Tibial nerve (tissue), 3 donors: ENCODE measurements at regions not wholly inside any gene's neighbourhood (a gene's known extent, or its start where the extent isn't known, plus 50 kb on each side); places are given as distances from the start of the nearest gene placed in this dataset.

Experiments
- POLR2A ChIP-seq, 2 donors: fragments of 450-650 bp; IDR thresholded peaks; one replicate each; pipeline ENCODE4 v1.6.1; 2017; ENCODE audit warnings: antibody characterized with exemption in 2 of 2, mild to moderate bottlenecking in 2 of 2, moderate library complexity in 2 of 2
- TF ChIP-seq, protein P1 (sequence below), 5 experiments: fragments of 200-600 bp in 3 of 5; fragments of 450-650 bp in 2 of 5; sonication (generic) in 3 of 5; IDR thresholded peaks; one replicate each; pipeline ENCODE4 v1.5.1; 2016 to 2019; ENCODE audit warnings: antibody characterized with exemption in 5 of 5, mild to moderate bottlenecking in 3 of 5, moderate library complexity in 2 of 5

DNA sequence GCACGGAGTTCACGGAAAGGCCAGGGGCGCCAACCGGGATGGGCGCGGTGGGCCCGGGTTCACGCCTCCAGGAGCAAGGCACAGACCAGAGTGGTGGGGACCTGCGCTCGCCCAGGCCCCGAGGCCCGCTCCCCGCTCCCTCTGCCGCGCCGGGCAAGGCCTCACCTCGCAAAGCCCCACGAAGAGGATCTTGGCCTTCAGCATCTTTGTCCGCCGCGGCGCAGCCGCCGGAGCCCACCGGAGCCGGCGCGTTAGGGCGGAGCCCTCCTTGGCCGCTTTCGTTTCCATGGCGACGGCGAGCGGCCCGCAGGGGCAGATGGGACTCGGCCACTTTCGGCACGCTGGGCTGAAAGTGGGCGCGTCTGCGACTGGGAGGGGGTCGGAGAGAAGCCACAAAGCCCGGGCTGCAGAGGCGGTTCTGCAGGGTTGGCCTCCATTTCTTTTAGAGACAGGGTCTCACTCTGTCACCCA, 944.4 kb upstream of the ZNF722 start:
- TF ChIP-seq, protein P1, sequence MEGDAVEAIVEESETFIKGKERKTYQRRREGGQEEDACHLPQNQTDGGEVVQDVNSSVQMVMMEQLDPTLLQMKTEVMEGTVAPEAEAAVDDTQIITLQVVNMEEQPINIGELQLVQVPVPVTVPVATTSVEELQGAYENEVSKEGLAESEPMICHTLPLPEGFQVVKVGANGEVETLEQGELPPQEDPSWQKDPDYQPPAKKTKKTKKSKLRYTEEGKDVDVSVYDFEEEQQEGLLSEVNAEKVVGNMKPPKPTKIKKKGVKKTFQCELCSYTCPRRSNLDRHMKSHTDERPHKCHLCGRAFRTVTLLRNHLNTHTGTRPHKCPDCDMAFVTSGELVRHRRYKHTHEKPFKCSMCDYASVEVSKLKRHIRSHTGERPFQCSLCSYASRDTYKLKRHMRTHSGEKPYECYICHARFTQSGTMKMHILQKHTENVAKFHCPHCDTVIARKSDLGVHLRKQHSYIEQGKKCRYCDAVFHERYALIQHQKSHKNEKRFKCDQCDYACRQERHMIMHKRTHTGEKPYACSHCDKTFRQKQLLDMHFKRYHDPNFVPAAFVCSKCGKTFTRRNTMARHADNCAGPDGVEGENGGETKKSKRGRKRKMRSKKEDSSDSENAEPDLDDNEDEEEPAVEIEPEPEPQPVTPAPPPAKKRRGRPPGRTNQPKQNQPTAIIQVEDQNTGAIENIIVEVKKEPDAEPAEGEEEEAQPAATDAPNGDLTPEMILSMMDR (IDR thresholded peaks at IDR 0.05) = no peak
- TF ChIP-seq POLR2A (IDR thresholded peaks at IDR 0.05) = no peak
